Sciatic nerve (tissue), 2 donors: ENCODE measurements at regions not wholly inside any gene's neighbourhood (a gene's known extent, or its start where the extent isn't known, plus 50 kb on each side); places are given as distances from the start of the nearest gene placed in this dataset.

ENCODE experiments used
- ATAC-seq: fragments of 200-7000 bp; cut with Tn5 transposase; one replicate; pipeline ENCODE4 v1.9.1; 2020; ENCODE audit warnings: mild to moderate bottlenecking, moderate library complexity
- DNase-seq: peaks from one replicate; pipeline ENCODE4 v3.0.0-alpha.2; 2020; ENCODE audit warnings: low spot score
- intact Hi-C: fragments of 100-400 bp; cut with DNase I; formaldehyde crosslinking; loops from one replicate; pipeline ENCODE4 v1.14.2; 2022
- donor health status: DM: no; HTN: no; CAD: no.
- donor health status: DM: no; HTN: no; CAD: no.

GRCh38 chr20:19067986-19068385, 144.5 kb upstream of the SLC24A3 start:
- no peak for DNase-seq
- intact Hi-C loops = no loop called here
- ATAC-seq = no peak

DNA sequence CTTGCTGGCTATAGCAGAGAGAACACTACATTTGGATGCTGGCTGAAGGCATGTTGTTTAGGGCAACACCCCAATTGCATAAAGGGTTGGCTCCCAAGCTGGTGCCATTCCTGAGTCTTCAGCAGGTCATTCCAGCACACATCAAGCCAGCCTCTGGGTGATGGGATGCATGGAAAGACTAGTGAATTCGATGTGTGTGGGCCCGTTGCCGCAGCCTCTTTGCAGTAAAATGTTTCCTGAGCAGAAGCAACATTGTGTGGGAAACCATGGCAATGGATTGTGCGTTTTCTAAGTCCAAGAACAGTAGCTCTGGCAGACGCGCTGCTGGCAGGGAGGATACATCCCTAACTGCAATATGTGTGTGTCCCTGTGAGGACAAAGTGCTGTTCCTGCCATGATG, 142.4 kb upstream of the SLC24A3 start:
- no peak for DNase-seq
- intact Hi-C loops = no loop called here
- no peak for ATAC-seq

- intact Hi-C loops = no loop called here
- ATAC-seq (no peak), DNase-seq (no peak)
Measured at GRCh38 chr20:19070681-19071445, 141.6 kb upstream of the SLC24A3 start.

DNA sequence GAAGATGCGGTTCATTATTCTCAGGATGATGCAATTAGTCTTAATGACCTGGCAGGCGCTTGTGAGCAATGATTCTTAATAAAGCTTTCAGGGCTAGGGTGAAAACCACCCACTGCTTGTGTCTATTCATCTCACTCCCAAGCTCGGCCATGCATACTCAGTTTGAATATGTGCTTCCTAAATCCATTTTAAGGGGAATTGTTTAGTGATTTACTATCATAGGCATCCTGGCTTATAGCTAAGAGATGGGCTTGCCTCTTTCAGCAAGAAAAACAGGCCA, 141.1 kb upstream of the SLC24A3 start:
- ATAC-seq = no peak
- intact Hi-C loops = no loop called here
- no peak for DNase-seq

DNA sequence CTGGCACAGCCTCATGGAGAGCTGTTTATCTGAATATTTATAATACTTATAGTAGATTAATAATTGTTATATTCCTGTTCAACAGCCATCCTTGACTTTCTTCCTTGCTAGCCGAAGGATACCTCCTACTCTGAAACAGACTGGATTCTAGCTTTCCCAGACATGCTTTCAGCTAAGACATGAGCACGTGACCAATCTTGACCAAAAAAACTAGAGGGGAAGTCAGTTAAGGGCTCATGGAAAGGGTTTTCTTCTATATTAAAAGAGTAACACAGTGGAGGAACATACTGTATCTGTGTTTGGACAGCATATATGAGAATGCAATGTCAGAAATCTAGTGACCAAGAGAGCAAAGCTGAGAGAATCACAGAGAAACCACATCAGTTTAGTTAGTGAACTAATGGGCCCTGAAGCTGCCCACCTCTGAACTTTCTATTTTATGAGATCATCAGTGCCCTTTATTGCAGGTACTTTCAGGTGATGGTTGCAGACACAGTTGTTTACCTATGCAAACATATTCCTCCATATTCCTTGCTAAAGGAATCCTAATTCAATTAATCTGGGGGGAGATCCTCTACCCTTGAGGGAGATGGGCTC, 140.4 kb upstream of the SLC24A3 start:
- intact Hi-C loops = no loop called here
- ATAC-seq (no peak), DNase-seq (no peak)

GRCh38 chr20:19072988-19073387, 139.5 kb upstream of the SLC24A3 start:
- ATAC-seq (no peak), DNase-seq (no peak)
- intact Hi-C loops = no loop called here

GRCh38 chr20:19073584-19074218, 138.7 kb upstream of the SLC24A3 start:
- ATAC-seq (no peak), DNase-seq (no peak)
- intact Hi-C loops = no loop called here

- DNase-seq (no peak), ATAC-seq (no peak)
- intact Hi-C loops = no loop called here
Measured at GRCh38 chr20:19074356-19074755, 138.1 kb upstream of the SLC24A3 start.

DNA sequence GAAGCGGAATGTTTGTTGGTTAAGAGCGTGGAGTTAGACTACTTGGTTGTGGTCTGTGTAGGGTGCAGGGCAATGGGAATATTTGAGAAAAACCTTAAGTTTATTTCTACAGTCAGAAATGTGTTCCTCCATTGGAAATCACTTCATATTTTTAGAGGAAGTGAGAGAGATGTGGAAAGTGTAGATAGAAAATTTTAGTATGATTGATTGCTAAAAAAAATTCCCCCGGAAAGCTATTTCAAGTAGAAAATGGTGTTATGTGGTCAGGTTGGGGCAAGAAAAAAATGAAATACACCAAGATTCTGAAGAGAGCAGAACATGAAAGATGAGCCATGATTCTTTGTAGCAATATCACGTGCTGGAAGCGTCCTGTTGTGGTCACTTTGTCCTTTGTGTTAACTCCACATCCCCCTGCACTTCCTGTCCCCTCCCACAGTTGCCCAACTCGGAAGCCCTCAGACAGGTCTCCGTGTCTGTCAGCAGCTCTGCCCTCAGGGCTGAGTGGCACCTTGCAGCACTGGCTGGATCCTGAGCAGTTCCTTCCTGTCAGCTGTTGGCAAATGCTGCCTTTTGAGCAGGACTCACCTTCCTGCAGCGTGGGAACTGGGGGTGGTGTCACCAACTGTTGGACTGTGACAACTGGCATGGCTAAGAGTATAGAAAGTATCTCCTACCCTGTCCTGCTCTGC, 137.5 kb upstream of the SLC24A3 start:
- intact Hi-C loops = no loop called here
- ATAC-seq = no peak
- DNase-seq = no peak

- no peak for ATAC-seq
- intact Hi-C loops = no loop called here
- no peak for DNase-seq
Measured at GRCh38 chr20:19077370-19078220, 134.8 kb upstream of the SLC24A3 start.

GRCh38 chr20:19078448-19079373, 133.7 kb upstream of the SLC24A3 start:
- intact Hi-C loops = loop anchor here (1.0 kb wide), 1 partner anchor 21 kb away; no protein-coding TSS in a partner anchor
- DNase-seq (no peak), ATAC-seq (no peak)

- ATAC-seq = no peak
- no peak for DNase-seq
- intact Hi-C loops = loop anchor here (1.0 kb wide), 1 partner anchor 20 kb away; no protein-coding TSS in a partner anchor
Measured at GRCh38 chr20:19079536-19080299, 132.7 kb upstream of the SLC24A3 start.

- ATAC-seq (no peak), DNase-seq (no peak)
- intact Hi-C loops = no loop called here
Measured at GRCh38 chr20:19081937-19082336, 130.5 kb upstream of the SLC24A3 start.

GRCh38 chr20:19083136-19083621, 129.3 kb upstream of the SLC24A3 start:
- no peak for DNase-seq
- ATAC-seq = no peak
- intact Hi-C loops = no loop called here

- DNase-seq = no peak
- no peak for ATAC-seq
- intact Hi-C loops = no loop called here
Measured at GRCh38 chr20:19090332-19090731, 122.1 kb upstream of the SLC24A3 start.

DNA sequence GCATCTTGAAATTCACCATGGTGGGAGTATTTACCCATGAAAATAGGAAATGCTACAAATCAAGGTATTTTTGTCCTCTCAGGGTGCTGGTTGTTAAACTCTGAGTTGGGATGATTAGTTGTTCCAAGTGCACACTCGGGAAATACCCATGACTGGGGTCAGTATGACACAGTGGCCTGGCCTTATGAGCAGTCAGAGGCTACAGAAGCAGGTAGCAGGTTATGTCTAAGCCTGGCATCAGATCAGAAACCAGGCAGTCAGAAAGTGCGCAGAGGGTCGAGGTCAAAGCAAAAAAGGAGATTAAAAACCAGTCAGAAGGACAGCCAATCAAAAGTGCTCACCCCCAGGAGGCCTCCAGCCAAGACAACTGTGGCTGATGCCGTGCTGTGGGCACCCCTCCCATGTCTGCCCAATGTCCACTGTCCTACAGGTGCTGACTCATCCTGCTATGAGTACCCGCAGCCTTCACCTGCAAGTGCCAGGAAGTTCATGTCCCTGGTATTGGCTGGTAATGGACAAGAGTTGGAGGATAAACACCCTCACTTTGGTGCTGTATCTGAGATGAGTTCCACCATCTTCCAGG, 117.4 kb upstream of the SLC24A3 start:
- DNase-seq = no peak
- no peak for ATAC-seq
- intact Hi-C loops = no loop called here

GRCh38 chr20:19095762-19096161, 116.7 kb upstream of the SLC24A3 start:
- DNase-seq (no peak), ATAC-seq (no peak)

More at GRCh38 chr20:19095762-19096161, 116.7 kb upstream of the SLC24A3 start:
- intact Hi-C loops = no loop called here
